Tibial nerve (tissue), 4 donors: ENCODE measurements at regions not wholly inside any gene's neighbourhood (a gene's known extent, or its start where the extent isn't known, plus 50 kb on each side); places are given as distances from the start of the nearest gene placed in this dataset.

Source experiments
- DNase-seq, 2 donors: peaks; one replicate each; pipeline ENCODE4 v3.0.0-alpha.2; 2019; ENCODE audit warnings: low spot score in 2 of 2
- H3K27ac ChIP-seq, 4 donors: fragments of 200-600 bp; sonication (generic) in 3 of 4; one replicate each; pipeline ENCODE4 v1.5.1; 2017 to 2019; ENCODE audit warnings: mild to moderate bottlenecking in 1 of 4
- H3K27me3 ChIP-seq, 2 donors: fragments of 200-600 bp; sonication (generic) in 1 of 2; one replicate each; pipeline versions ENCODE4 v1.5.1 to v1.6.0; 2017 to 2019
- H3K36me3 ChIP-seq, 3 donors: fragments of 200-600 bp; sonication (generic); one replicate each; pipeline ENCODE4 v1.5.1; 2018 to 2019
- H3K4me1 ChIP-seq, 4 donors: fragments of 200-600 bp; sonication (generic) in 3 of 4; one replicate each; pipeline ENCODE4 v1.5.1; 2017 to 2019
- H3K4me3 ChIP-seq, 4 donors: fragments of 200-600 bp; sonication (generic) in 3 of 4; one replicate each; pipeline ENCODE4 v1.5.1; 2017 to 2019; ENCODE audit warnings: mild to moderate bottlenecking in 1 of 4, moderate library complexity in 1 of 4
- H3K9me3 ChIP-seq, 4 donors: fragments of 200-600 bp; sonication (generic) in 3 of 4; one replicate each; pipeline ENCODE4 v1.5.1; 2017 to 2019
- CTCF ChIP-seq, 5 experiments: fragments of 200-600 bp in 3 of 5; fragments of 450-650 bp in 2 of 5; sonication (generic) in 3 of 5; IDR thresholded peaks; one replicate each; pipeline ENCODE4 v1.5.1; 2016 to 2019; ENCODE audit warnings: antibody characterized with exemption in 5 of 5, mild to moderate bottlenecking in 3 of 5, moderate library complexity in 2 of 5
- EP300 ChIP-seq, 2 donors: sonication (generic); formaldehyde crosslinking; IDR thresholded peaks; one replicate each; pipeline ENCODE4 v1.6.1; 2017; ENCODE audit warnings: antibody characterized with exemption in 2 of 2, mild to moderate bottlenecking in 1 of 2
- POLR2A ChIP-seq, 2 donors: fragments of 450-650 bp; IDR thresholded peaks; one replicate each; pipeline ENCODE4 v1.6.1; 2017; ENCODE audit warnings: antibody characterized with exemption in 2 of 2, mild to moderate bottlenecking in 2 of 2, moderate library complexity in 2 of 2
- WGBS, 2 donors: methylation state at CpG; one replicate each; pipeline ENCODE4 v1.1.5; 2018; 5-methylcytosine and 5-hydroxymethylcytosine counted together

GRCh38 chr2:67135208-67135607 is 261.9 kb upstream of the ETAA1 start:
- WGBS, 2 donors, result 52 to 53% methylated on average over 3 of the region's 3 CpGs
- no peak overlapping the region for H3K4me3 ChIP-seq
- peaks cover 0 to 7% (median 0%) of the 10 kb centered on the region in 4 donors for H3K4me1 ChIP-seq
- peaks cover 0 to 5% (median 0%) of the 10 kb centered on the region in 4 donors for H3K9me3 ChIP-seq
- H3K36me3 ChIP-seq, result no peaks in the 10 kb centered on the region
- DNase-seq, result no peak
- no peak for TF ChIP-seq POLR2A (IDR thresholded peaks at IDR 0.05)
- TF ChIP-seq CTCF (IDR thresholded peaks at IDR 0.05), result no peak
- TF ChIP-seq EP300 (IDR thresholded peaks at IDR 0.05), result no peak
- H3K27me3 ChIP-seq, result no peaks in the 10 kb centered on the region
- no peak overlapping the region for H3K27ac ChIP-seq

- DNase-seq, result no peak
- Histone ChIP-seq H3K27ac (no peak overlapping the region), H3K27me3 (no peaks in the 10 kb centered on the region), H3K9me3 (no peaks in the 10 kb centered on the region), H3K4me1 (no peaks in the 10 kb centered on the region), H3K4me3 (no peak overlapping the region), H3K36me3 (no peaks in the 10 kb centered on the region)
- TF ChIP-seq EP300 (IDR thresholded peaks at IDR 0.05) (no peak), POLR2A (IDR thresholded peaks at IDR 0.05) (no peak), CTCF (IDR thresholded peaks at IDR 0.05) (no peak)
Measured at GRCh38 chr2:67137699-67138098, 259.4 kb upstream of the ETAA1 start.

GRCh38 chr2:67142071-67142470 is 255.1 kb upstream of the ETAA1 start:
- DNase-seq, result no peak
- Histone ChIP-seq H3K4me1 (no peaks in the 10 kb centered on the region), H3K4me3 (no peak overlapping the region), H3K27me3 (no peaks in the 10 kb centered on the region), H3K27ac (no peak overlapping the region), H3K9me3 (no peaks in the 10 kb centered on the region), H3K36me3 (no peaks in the 10 kb centered on the region)
- WGBS, 2 donors, result 42 to 58% methylated on average over 1 of the region's 1 CpG
- TF ChIP-seq EP300 (IDR thresholded peaks at IDR 0.05) (no peak), CTCF (IDR thresholded peaks at IDR 0.05) (no peak), POLR2A (IDR thresholded peaks at IDR 0.05) (no peak)

GRCh38 chr2:67142741-67143140 is 254.4 kb upstream of the ETAA1 start:
- no peak for DNase-seq
- no peak for TF ChIP-seq EP300 (IDR thresholded peaks at IDR 0.05)
- TF ChIP-seq CTCF (IDR thresholded peaks at IDR 0.05), result no peak
- TF ChIP-seq POLR2A (IDR thresholded peaks at IDR 0.05), result no peak

GRCh38 chr2:67145851-67146250 is 251.3 kb upstream of the ETAA1 start:
- no peaks in the 10 kb centered on the region for H3K27me3 ChIP-seq
- no peak overlapping the region for H3K4me3 ChIP-seq
- H3K4me1 ChIP-seq, result no peaks in the 10 kb centered on the region
- no peak for DNase-seq
- H3K9me3 ChIP-seq, result no peaks in the 10 kb centered on the region
- no peaks in the 10 kb centered on the region for H3K36me3 ChIP-seq
- TF ChIP-seq CTCF (IDR thresholded peaks at IDR 0.05) (no peak), POLR2A (IDR thresholded peaks at IDR 0.05) (no peak), EP300 (IDR thresholded peaks at IDR 0.05) (no peak)
- WGBS, 2 donors, result 93 to 100% methylated on average over 1 of the region's 1 CpG
- no peak overlapping the region for H3K27ac ChIP-seq

More at GRCh38 chr2:67142741-67143140, 254.4 kb upstream of the ETAA1 start:
- 84 to 88% methylated on average over 2 of the region's 2 CpGs for WGBS, 2 donors
- Histone ChIP-seq H3K9me3 (no peaks in the 10 kb centered on the region), H3K36me3 (no peaks in the 10 kb centered on the region), H3K27ac (no peak overlapping the region), H3K4me1 (no peaks in the 10 kb centered on the region), H3K4me3 (no peak overlapping the region), H3K27me3 (no peaks in the 10 kb centered on the region)
